Stimulated activated CD4-positive, alpha-beta T cell treated with anti-CD3 and anti-CD28 coated beads, Interleukin-4, amount 100 ng/mL, for 24 hours (primary cell): ENCODE measurements at regions not wholly inside any gene's neighbourhood (a gene's known extent, or its start where the extent isn't known, plus 50 kb on each side); places are given as distances from the start of the nearest gene placed in this dataset.

Experiments
- DNase-seq: peaks from one replicate; pipeline ENCODE4 v3.0.0-alpha.2; 2020

- no peak for DNase-seq
Measured at GRCh38 chr5:68544648-68545552, 329.3 kb downstream of the PIK3R1 start.

- no peak for DNase-seq
Measured at GRCh38 chr5:68545636-68546295, 330.2 kb downstream of the PIK3R1 start.

- no peak for DNase-seq
Measured at GRCh38 chr5:68547056-68547455, 331.5 kb downstream of the PIK3R1 start.

GRCh38 chr5:68547622-68548021 lies 332.1 kb downstream of the PIK3R1 start:
- no peak for DNase-seq

GRCh38 chr5:68548959-68549676 lies 333.6 kb downstream of the PIK3R1 start:
- DNase-seq, result no peak

- DNase-seq, result no peak
Measured at GRCh38 chr5:68550015-68550414, 334.5 kb downstream of the PIK3R1 start.

GRCh38 chr5:68551436-68551835 lies 335.9 kb downstream of the PIK3R1 start:
- no peak for DNase-seq

GRCh38 chr5:68554571-68555279 lies 339.2 kb downstream of the PIK3R1 start:
- DNase-seq, result no peak

GRCh38 chr5:68555907-68556681 lies 340.5 kb downstream of the PIK3R1 start:
- no peak for DNase-seq

- no peak for DNase-seq
Measured at GRCh38 chr5:68557162-68557936, 341.8 kb downstream of the PIK3R1 start.

- no peak for DNase-seq
Measured at GRCh38 chr5:68562308-68562707, 346.8 kb downstream of the PIK3R1 start.

GRCh38 chr5:68565427-68565826 lies 349.9 kb downstream of the PIK3R1 start:
- no peak for DNase-seq

GRCh38 chr5:68576805-68577204 lies 361.2 kb downstream of the PIK3R1 start:
- DNase-seq, result no peak

GRCh38 chr5:68582284-68582683 lies 366.7 kb downstream of the PIK3R1 start:
- no peak for DNase-seq

- DNase-seq, result no peak
Measured at GRCh38 chr5:68587171-68587570, 371.6 kb downstream of the PIK3R1 start.

GRCh38 chr5:68591850-68592249 lies 376.3 kb downstream of the PIK3R1 start:
- no peak for DNase-seq

- no peak for DNase-seq
Measured at GRCh38 chr5:68592351-68592750, 376.8 kb downstream of the PIK3R1 start.

GRCh38 chr5:68593211-68593671 lies 377.7 kb downstream of the PIK3R1 start:
- no peak for DNase-seq

- DNase-seq, result no peak
Measured at GRCh38 chr5:68612972-68613371, 397.4 kb downstream of the PIK3R1 start.

- DNase-seq, result no peak
Measured at GRCh38 chr5:68618501-68618900, 402.9 kb downstream of the PIK3R1 start.

GRCh38 chr5:68627001-68627400 lies 411.4 kb downstream of the PIK3R1 start:
- no peak for DNase-seq
